Globus pallidus (tissue), 1 donor: ENCODE measurements at regions not wholly inside any gene's neighbourhood (a gene's known extent, or its start where the extent isn't known, plus 50 kb on each side); places are given as distances from the start of the nearest gene placed in this dataset.
"Not testable (repeated sequence)": the region's sequence is repeated elsewhere in the genome, so short reads cannot be mapped to it uniquely, and the experiment has no call there.

Source experiments
- DNase-seq: peaks from one replicate; pipeline ENCODE4 v3.0.0-alpha.2; 2015; ENCODE audit warnings: low spot score

- not testable (repeated sequence) for DNase-seq
Observed at GRCh38 chr13:78866076-78866475, 207.1 kb upstream of the OBI1 start.

GRCh38 chr13:78862446-78862845 is 203.5 kb upstream of the OBI1 start:
- DNase-seq, result no peak

GRCh38 chr13:78852709-78853108 is 193.8 kb upstream of the OBI1 start:
- DNase-seq, result no peak

GRCh38 chr13:78845656-78846365 is 186.9 kb upstream of the OBI1 start:
- DNase-seq, result no peak

- DNase-seq, result no peak
Observed at GRCh38 chr13:78844106-78844505, 185.2 kb upstream of the OBI1 start.

GRCh38 chr13:78841358-78841963 is 182.5 kb upstream of the OBI1 start:
- DNase-seq, result no peak

- DNase-seq, result no peak
Observed at GRCh38 chr13:78836238-78836784, 177.4 kb upstream of the OBI1 start.

GRCh38 chr13:78832461-78832860 is 173.5 kb upstream of the OBI1 start:
- DNase-seq, result no peak

GRCh38 chr13:78830508-78830907 is 171.6 kb upstream of the OBI1 start:
- DNase-seq, result no peak

GRCh38 chr13:78829821-78830220 is 170.9 kb upstream of the OBI1 start:
- DNase-seq, result no peak

- peak; percentile 1 for DNase-seq
Observed at GRCh38 chr13:78827471-78827870, 168.5 kb upstream of the OBI1 start.

- no peak for DNase-seq
Observed at GRCh38 chr13:78826936-78827335, 168.0 kb upstream of the OBI1 start.

GRCh38 chr13:78826312-78826711 is 167.4 kb upstream of the OBI1 start:
- no peak for DNase-seq

- no peak for DNase-seq
Observed at GRCh38 chr13:78820541-78820940, 161.6 kb upstream of the OBI1 start.

GRCh38 chr13:78816592-78816991 is 157.6 kb upstream of the OBI1 start:
- DNase-seq, result no peak

- no peak for DNase-seq
Observed at GRCh38 chr13:78816154-78816553, 157.2 kb upstream of the OBI1 start.

GRCh38 chr13:78806457-78806856 is 147.5 kb upstream of the OBI1 start:
- no peak for DNase-seq

- DNase-seq, result no peak
Observed at GRCh38 chr13:78802912-78803311, 144.0 kb upstream of the OBI1 start.

GRCh38 chr13:78787190-78787589 is 128.2 kb upstream of the OBI1 start:
- DNase-seq, result no peak

- no peak for DNase-seq
Observed at GRCh38 chr13:78786459-78786858, 127.5 kb upstream of the OBI1 start.

- DNase-seq, result no peak
Observed at GRCh38 chr13:78785764-78786163, 126.8 kb upstream of the OBI1 start.

- no peak for DNase-seq
Observed at GRCh38 chr13:78784014-78784750, 125.2 kb upstream of the OBI1 start.

- no peak for DNase-seq
Observed at GRCh38 chr13:78780708-78781107, 121.8 kb upstream of the OBI1 start.
